Esophagus squamous epithelium (tissue), 4 donors: ENCODE measurements at regions not wholly inside any gene's neighbourhood (a gene's known extent, or its start where the extent isn't known, plus 50 kb on each side); places are given as distances from the start of the nearest gene placed in this dataset.

Experiments used
- POLR2A ChIP-seq, 4 donors: fragments of 450-650 bp; IDR thresholded peaks; one replicate each; pipeline ENCODE4 v1.6.1; 2017; ENCODE audit warnings: antibody characterized with exemption in 4 of 4, mild to moderate bottlenecking in 4 of 4, moderate library complexity in 3 of 4
- TF ChIP-seq, protein P1 (sequence below), 6 experiments: fragments of 450-650 bp in 4 of 6; fragments of 200-600 bp in 2 of 6; sonication (generic) in 2 of 6; IDR thresholded peaks; one replicate each; pipeline ENCODE4 v1.5.1; 2016 to 2019; ENCODE audit warnings: antibody characterized with exemption in 6 of 6, mild to moderate bottlenecking in 4 of 6, moderate library complexity in 4 of 6

DNA sequence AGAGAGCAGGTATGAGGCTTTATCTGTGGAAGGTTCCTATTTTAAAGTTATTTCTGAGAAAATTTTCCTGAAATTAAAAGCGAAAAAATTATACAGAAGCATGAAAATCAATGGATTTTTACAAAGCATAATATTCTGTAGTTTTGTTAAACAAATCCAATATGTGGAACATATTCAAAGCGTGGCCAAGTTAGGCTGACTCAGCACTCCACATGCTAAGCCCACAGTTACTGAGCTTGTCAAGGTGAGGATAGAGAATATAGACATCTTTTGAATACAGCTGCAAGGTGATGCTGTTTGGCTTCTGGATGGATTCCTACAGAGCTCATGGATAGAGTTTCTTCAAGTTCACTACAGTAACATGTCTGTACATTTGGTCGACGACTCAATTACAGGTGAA is 302.5 kb downstream of the C3orf38 start:
- TF ChIP-seq, protein P1, sequence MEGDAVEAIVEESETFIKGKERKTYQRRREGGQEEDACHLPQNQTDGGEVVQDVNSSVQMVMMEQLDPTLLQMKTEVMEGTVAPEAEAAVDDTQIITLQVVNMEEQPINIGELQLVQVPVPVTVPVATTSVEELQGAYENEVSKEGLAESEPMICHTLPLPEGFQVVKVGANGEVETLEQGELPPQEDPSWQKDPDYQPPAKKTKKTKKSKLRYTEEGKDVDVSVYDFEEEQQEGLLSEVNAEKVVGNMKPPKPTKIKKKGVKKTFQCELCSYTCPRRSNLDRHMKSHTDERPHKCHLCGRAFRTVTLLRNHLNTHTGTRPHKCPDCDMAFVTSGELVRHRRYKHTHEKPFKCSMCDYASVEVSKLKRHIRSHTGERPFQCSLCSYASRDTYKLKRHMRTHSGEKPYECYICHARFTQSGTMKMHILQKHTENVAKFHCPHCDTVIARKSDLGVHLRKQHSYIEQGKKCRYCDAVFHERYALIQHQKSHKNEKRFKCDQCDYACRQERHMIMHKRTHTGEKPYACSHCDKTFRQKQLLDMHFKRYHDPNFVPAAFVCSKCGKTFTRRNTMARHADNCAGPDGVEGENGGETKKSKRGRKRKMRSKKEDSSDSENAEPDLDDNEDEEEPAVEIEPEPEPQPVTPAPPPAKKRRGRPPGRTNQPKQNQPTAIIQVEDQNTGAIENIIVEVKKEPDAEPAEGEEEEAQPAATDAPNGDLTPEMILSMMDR (IDR thresholded peaks at IDR 0.05): no peak
- TF ChIP-seq POLR2A (IDR thresholded peaks at IDR 0.05): no peak
